Tibial nerve (tissue), 4 donors: ENCODE measurements at regions not wholly inside any gene's neighbourhood (a gene's known extent, or its start where the extent isn't known, plus 50 kb on each side); places are given as distances from the start of the nearest gene placed in this dataset.

Experiments used
- DNase-seq, 2 donors: peaks; one replicate each; pipeline ENCODE4 v3.0.0-alpha.2; 2019; ENCODE audit warnings: low spot score in 2 of 2
- H3K27ac ChIP-seq, 4 donors: fragments of 200-600 bp; sonication (generic) in 3 of 4; one replicate each; pipeline ENCODE4 v1.5.1; 2017 to 2019; ENCODE audit warnings: mild to moderate bottlenecking in 1 of 4
- H3K27me3 ChIP-seq, 2 donors: fragments of 200-600 bp; sonication (generic) in 1 of 2; one replicate each; pipeline versions ENCODE4 v1.5.1 to v1.6.0; 2017 to 2019
- H3K36me3 ChIP-seq, 3 donors: fragments of 200-600 bp; sonication (generic); one replicate each; pipeline ENCODE4 v1.5.1; 2018 to 2019
- H3K4me1 ChIP-seq, 4 donors: fragments of 200-600 bp; sonication (generic) in 3 of 4; one replicate each; pipeline ENCODE4 v1.5.1; 2017 to 2019
- H3K4me3 ChIP-seq, 4 donors: fragments of 200-600 bp; sonication (generic) in 3 of 4; one replicate each; pipeline ENCODE4 v1.5.1; 2017 to 2019; ENCODE audit warnings: mild to moderate bottlenecking in 1 of 4, moderate library complexity in 1 of 4
- H3K9me3 ChIP-seq, 4 donors: fragments of 200-600 bp; sonication (generic) in 3 of 4; one replicate each; pipeline ENCODE4 v1.5.1; 2017 to 2019
- EP300 ChIP-seq, 2 donors: sonication (generic); formaldehyde crosslinking; IDR thresholded peaks; one replicate each; pipeline ENCODE4 v1.6.1; 2017; ENCODE audit warnings: antibody characterized with exemption in 2 of 2, mild to moderate bottlenecking in 1 of 2
- POLR2A ChIP-seq, 2 donors: fragments of 450-650 bp; IDR thresholded peaks; one replicate each; pipeline ENCODE4 v1.6.1; 2017; ENCODE audit warnings: antibody characterized with exemption in 2 of 2, mild to moderate bottlenecking in 2 of 2, moderate library complexity in 2 of 2
- WGBS, 2 donors: methylation state at CpG; one replicate each; pipeline ENCODE4 v1.1.5; 2018; 5-methylcytosine and 5-hydroxymethylcytosine counted together
- TF ChIP-seq, protein P1 (sequence below), 5 experiments: fragments of 200-600 bp in 3 of 5; fragments of 450-650 bp in 2 of 5; sonication (generic) in 3 of 5; IDR thresholded peaks; one replicate each; pipeline ENCODE4 v1.5.1; 2016 to 2019; ENCODE audit warnings: antibody characterized with exemption in 5 of 5, mild to moderate bottlenecking in 3 of 5, moderate library complexity in 2 of 5

DNA sequence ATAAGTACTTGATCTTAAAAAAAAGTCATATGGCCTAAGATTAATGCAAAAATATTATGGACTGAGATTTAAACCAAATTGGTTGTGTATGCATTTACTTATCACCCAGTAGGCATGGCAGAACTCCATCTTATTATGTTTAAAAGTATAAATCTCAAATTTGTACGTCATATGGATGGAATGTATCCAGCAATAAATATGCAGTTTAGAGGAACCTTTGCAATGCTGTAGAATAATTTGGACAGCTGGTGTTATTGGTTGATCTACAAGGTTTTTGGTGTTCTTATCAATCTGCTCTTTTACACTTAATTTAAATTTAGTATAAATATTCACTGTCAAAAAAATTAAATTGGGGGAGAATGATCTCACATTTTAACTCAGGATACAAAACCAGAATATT, 640.2 kb downstream of the SATB2 start:
- Histone ChIP-seq H3K4me3 (no peak overlapping the region), H3K36me3 (no peaks in the 10 kb centered on the region), H3K27ac (no peak overlapping the region), H3K4me1 (no peaks in the 10 kb centered on the region), H3K27me3 (no peaks in the 10 kb centered on the region), H3K9me3 (no peaks in the 10 kb centered on the region)
- 53 to 64% methylated on average over 1 of the region's 1 CpG for WGBS, 2 donors
- TF ChIP-seq, protein P1, sequence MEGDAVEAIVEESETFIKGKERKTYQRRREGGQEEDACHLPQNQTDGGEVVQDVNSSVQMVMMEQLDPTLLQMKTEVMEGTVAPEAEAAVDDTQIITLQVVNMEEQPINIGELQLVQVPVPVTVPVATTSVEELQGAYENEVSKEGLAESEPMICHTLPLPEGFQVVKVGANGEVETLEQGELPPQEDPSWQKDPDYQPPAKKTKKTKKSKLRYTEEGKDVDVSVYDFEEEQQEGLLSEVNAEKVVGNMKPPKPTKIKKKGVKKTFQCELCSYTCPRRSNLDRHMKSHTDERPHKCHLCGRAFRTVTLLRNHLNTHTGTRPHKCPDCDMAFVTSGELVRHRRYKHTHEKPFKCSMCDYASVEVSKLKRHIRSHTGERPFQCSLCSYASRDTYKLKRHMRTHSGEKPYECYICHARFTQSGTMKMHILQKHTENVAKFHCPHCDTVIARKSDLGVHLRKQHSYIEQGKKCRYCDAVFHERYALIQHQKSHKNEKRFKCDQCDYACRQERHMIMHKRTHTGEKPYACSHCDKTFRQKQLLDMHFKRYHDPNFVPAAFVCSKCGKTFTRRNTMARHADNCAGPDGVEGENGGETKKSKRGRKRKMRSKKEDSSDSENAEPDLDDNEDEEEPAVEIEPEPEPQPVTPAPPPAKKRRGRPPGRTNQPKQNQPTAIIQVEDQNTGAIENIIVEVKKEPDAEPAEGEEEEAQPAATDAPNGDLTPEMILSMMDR (IDR thresholded peaks at IDR 0.05) = no peak
- no peak for TF ChIP-seq EP300 (IDR thresholded peaks at IDR 0.05)
- TF ChIP-seq POLR2A (IDR thresholded peaks at IDR 0.05) = no peak
- DNase-seq = no peak

DNA sequence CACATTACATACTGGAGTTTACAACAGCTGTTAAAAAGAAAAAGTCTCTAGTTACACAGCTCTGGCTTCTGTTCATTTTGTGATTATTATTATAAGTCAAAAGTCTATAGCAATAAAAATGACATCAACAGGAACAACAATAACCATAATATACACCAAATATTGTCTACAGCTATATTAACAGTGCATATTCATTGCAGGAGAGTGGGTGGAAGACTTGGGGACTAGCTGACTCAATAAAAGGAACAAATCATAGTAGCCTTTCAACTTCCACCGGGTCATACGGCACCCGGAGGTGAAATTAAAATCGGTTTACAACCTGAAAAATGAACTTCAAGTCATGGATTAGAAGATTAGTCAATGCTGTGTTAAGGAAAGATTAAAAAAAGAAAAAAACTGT, 642.1 kb downstream of the SATB2 start:
- Histone ChIP-seq H3K9me3 (no peaks in the 10 kb centered on the region), H3K4me3 (no peak overlapping the region), H3K4me1 (no peaks in the 10 kb centered on the region), H3K36me3 (no peaks in the 10 kb centered on the region), H3K27ac (no peak overlapping the region), H3K27me3 (no peaks in the 10 kb centered on the region)
- 77 to 81% methylated on average over 4 of the region's 4 CpGs for WGBS, 2 donors
- DNase-seq = no peak
- TF ChIP-seq POLR2A (IDR thresholded peaks at IDR 0.05) (no peak), EP300 (IDR thresholded peaks at IDR 0.05) (no peak)
- TF ChIP-seq, protein P1 (IDR thresholded peaks at IDR 0.05) = no peak

DNA sequence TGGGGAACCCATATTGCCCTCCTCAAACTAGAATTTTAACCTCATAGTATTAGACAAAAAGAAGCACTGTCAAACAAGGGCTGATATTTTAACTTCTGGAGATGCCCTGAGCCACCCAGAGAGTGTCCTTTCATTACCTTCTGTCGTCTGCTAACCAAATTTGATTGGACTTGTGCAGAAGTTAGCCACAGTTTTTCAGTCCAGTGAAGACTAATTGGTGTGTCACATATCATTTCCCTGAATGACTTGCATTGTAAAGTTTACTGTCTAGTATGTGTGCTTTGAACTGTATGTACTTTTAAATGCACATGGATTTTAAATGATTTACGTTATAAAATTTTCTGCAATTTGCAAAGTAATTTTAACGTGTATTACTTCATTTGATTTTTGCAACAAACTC, 646.5 kb downstream of the SATB2 start:
- TF ChIP-seq EP300 (IDR thresholded peaks at IDR 0.05) (no peak), POLR2A (IDR thresholded peaks at IDR 0.05) (no peak)
- TF ChIP-seq, protein P1 (IDR thresholded peaks at IDR 0.05) = no peak
- Histone ChIP-seq H3K4me1 (no peaks in the 10 kb centered on the region), H3K9me3 (no peaks in the 10 kb centered on the region), H3K27ac (no peak overlapping the region), H3K4me3 (no peak overlapping the region), H3K36me3 (no peaks in the 10 kb centered on the region), H3K27me3 (no peaks in the 10 kb centered on the region)
- DNase-seq = no peak
- WGBS, 2 donors = 52 to 64% methylated on average over 3 of the region's 3 CpGs

DNA sequence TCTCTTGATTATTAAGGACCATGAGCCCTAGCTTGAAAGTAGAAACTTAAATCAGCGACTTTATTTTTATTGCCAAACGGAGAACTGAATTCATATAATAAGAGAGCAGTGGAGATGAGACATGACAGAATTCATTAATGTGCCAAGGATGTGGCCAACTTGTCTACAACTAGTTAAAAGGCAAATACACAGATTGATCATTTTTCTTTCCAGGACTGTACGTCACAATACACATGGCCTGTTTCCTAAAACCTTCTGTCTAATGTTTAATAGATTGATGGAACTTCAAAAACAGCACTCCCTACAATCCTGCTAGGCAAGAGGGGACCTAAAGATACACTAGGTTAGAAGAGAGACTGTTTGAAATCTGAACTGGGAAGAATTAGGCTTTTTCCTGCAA, 647.8 kb downstream of the SATB2 start:
- DNase-seq = no peak
- Histone ChIP-seq H3K4me1 (no peaks in the 10 kb centered on the region), H3K27me3 (no peaks in the 10 kb centered on the region), H3K9me3 (no peaks in the 10 kb centered on the region), H3K4me3 (no peak overlapping the region), H3K36me3 (no peaks in the 10 kb centered on the region), H3K27ac (no peak overlapping the region)
- TF ChIP-seq EP300 (IDR thresholded peaks at IDR 0.05) (no peak), POLR2A (IDR thresholded peaks at IDR 0.05) (no peak)
- TF ChIP-seq, protein P1 (IDR thresholded peaks at IDR 0.05) = no peak
- WGBS, 2 donors = 78 to 82% methylated on average over 3 of the region's 3 CpGs

DNA sequence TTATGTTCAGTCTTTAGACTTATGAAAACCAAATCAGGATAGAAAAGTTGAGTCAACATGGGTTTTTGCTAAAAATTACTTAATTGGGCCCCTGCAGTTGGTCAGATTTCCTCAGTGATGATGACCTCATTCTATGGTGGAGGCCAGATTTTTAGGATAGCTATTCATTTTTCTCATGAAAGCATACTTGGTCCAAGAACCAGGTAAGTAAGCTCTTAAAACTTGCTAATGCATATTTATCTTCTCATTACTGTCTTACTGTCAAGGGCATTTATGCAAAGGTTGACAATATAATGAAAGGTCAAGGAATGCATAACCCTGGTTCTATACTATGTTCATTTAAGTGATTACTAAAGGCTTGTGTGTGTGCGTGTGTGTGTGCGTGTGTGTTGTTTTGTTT, 650.6 kb downstream of the SATB2 start:
- 92 to 95% methylated on average over 2 of the region's 2 CpGs for WGBS, 2 donors
- no peaks in the 10 kb centered on the region for H3K27me3 ChIP-seq
- no peaks in the 10 kb centered on the region for H3K9me3 ChIP-seq
- no peak for DNase-seq
- H3K27ac ChIP-seq = no peak overlapping the region
- H3K4me1 ChIP-seq = no peaks in the 10 kb centered on the region
- no peaks in the 10 kb centered on the region for H3K36me3 ChIP-seq
- TF ChIP-seq EP300 (IDR thresholded peaks at IDR 0.05) (no peak), POLR2A (IDR thresholded peaks at IDR 0.05) (no peak)
- TF ChIP-seq, protein P1 (IDR thresholded peaks at IDR 0.05) = no peak
- H3K4me3 ChIP-seq = no peak overlapping the region
